GM21390 (cell line): ENCODE measurements at regions not wholly inside any gene's neighbourhood (a gene's known extent, or its start where the extent isn't known, plus 50 kb on each side); places are given as distances from the start of the nearest gene placed in this dataset.
"Not testable (repeated sequence)": the region's sequence is repeated elsewhere in the genome, so short reads cannot be mapped to it uniquely, and the experiment has no call there.

Experiments
- ATAC-seq: cut with Tn5 transposase; IDR thresholded peaks from one replicate; pipeline ENCODE4 v1.9.1; 2021; ENCODE audit not compliant: unreplicated experiment

- ATAC-seq: no peak
Measured at GRCh38 chr18:60888071-60888624, 445.1 kb upstream of the CDH20 start.

GRCh38 chr18:60889442-60889841 lies 443.8 kb upstream of the CDH20 start:
- no peak for ATAC-seq

GRCh38 chr18:60891936-60892335 lies 441.3 kb upstream of the CDH20 start:
- no peak for ATAC-seq

- ATAC-seq: no peak
Measured at GRCh38 chr18:60892441-60892840, 440.8 kb upstream of the CDH20 start.

- ATAC-seq: no peak
Measured at GRCh38 chr18:60892855-60893254, 440.4 kb upstream of the CDH20 start.

DNA sequence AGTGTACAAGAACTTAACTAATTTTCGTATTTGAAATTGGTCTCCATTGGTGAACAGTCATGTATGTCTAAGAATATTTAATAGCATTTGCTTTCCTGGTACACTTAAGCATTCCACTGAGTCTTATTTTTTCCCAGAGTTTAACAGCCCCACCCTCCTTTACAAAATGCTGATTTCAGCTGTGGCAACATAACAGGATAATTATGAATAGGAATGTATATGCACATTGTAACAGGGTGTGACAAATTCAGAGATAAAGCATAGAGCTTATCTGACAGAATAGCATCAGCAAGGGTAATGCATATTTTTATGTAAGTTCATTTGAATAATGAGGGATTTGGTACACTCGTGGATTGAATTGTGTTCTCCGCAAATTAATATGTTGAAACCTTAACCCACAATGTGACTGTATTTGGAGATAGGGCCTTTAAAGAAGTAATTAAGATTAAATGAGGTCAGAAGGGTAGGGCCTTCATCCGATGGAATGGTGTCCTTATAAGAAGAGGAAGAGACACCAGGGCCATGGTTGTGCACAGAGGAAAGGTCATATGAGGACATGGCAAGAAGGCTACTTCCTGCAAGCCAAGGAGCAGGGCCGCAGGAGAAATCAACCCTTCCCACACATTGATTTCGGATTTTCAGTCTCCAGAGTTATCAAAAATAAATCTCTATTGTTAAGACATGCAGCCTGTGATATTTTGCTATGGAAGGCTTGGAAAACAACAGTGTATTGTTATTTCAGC lies 439.7 kb upstream of the CDH20 start:
- ATAC-seq: no peak

DNA sequence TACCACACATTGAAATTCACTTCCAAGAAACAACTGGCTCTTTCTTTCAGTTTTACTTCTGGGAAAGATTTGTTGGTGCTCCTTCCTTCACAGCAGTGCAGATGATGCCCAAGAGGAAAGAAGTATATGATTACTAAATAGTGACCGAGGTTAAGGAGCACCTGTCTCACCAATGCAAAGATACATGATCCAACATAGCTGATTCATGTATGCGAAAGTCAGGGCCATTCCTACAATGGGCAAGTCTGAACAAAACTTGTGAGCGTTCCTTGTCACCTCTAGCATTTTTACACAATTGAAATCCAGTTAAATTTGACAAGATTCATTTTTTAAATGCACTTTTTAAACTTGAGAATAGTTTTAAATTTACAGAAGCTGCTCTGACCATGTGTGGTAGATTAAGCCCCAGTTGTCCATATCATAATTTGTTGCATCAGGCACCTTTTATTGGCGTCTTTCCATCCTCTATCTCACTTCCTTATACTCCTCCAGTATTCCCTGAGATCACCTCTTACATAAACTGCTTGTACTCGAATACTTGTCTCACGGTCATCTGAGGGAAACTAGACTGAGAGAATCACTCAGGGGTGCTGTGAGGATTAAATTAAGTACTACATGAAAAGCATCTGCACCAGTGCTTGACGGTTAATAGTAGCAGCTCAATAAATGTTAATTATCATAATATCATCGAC lies 438.8 kb upstream of the CDH20 start:
- ATAC-seq: no peak

GRCh38 chr18:60895181-60895580 lies 438.0 kb upstream of the CDH20 start:
- no peak for ATAC-seq

DNA sequence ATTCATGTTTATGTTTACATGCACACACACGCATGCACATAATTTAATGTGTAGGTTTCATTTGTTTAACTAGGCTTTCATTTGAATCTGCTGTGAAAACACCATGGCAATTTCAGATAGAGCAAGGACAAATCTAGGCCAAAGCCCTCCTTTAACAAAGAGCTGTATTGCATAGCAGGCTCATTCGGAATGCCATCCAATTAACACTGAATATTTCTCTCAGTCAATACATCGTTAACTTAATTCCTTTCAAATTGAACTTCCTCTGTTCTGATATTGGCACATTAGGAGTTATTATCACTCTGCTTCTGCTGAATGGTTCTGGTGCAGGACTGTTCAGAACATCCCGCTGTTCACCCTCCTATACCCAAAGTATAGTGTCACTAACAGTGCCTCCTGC lies 435.1 kb upstream of the CDH20 start:
- ATAC-seq: no peak

DNA sequence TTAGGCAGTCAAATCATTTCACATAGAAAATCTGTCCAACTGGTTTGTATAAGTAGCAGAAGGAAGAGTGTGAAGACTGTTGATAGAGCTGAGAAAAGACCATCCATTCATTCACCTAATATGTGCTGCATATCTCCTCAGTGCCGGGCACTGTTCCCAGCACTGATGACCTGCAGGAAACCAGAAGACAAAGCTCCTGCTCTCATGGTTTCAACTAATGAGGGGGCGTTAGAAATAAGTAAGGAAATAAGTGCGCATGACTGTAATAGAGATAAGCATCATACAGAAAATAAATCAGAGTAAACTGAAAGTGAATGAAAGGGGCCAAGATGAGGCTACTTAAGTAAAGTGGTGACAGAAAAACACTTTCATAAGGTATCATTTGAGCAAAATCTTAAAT lies 427.5 kb upstream of the CDH20 start:
- ATAC-seq: no peak

GRCh38 chr18:60910534-60910933 lies 422.7 kb upstream of the CDH20 start:
- ATAC-seq: no peak

- no peak for ATAC-seq
Measured at GRCh38 chr18:60911504-60911903, 421.7 kb upstream of the CDH20 start.

DNA sequence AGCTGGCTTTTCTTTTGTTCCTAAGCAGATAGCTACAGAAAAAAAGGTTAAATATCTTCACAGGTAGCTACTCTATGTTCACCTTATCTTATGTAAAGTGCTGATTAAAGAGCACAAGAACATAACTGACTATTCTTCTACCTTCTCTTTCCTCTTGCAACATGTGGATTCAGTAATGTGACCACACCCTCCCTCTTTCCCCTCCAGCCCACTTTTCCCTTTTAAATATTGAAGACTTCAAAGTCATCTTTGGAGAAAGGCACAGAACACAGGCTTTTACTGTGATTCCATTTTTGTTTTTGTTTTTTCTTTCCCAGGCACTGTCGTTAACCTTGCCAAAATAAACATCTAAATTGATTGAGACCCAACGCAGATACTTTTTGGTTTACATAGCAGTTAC lies 418.1 kb upstream of the CDH20 start:
- no peak for ATAC-seq

- ATAC-seq: not testable (repeated sequence)
Measured at GRCh38 chr18:60918862-60919261, 414.4 kb upstream of the CDH20 start.

DNA sequence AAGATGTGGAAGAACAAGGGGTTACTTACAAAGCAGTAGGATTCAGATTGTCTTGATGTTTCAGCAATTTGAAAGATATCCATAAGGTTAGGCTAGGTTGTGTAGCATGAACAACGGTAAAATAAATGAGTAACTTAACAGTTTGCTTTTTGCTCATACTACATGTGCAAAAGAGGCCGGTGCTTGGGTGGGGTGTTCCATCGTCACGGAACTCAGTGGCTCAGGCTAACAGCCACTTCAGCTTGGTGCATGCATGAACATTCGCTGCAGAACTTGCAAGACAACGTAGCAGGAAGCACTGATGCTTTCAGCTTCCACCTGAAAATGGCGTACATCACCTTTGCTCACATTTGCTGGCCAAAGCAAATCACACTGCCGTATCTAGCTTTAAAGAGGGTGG lies 407.3 kb upstream of the CDH20 start:
- ATAC-seq: no peak

GRCh38 chr18:60929966-60930365 lies 403.3 kb upstream of the CDH20 start:
- ATAC-seq: no peak

DNA sequence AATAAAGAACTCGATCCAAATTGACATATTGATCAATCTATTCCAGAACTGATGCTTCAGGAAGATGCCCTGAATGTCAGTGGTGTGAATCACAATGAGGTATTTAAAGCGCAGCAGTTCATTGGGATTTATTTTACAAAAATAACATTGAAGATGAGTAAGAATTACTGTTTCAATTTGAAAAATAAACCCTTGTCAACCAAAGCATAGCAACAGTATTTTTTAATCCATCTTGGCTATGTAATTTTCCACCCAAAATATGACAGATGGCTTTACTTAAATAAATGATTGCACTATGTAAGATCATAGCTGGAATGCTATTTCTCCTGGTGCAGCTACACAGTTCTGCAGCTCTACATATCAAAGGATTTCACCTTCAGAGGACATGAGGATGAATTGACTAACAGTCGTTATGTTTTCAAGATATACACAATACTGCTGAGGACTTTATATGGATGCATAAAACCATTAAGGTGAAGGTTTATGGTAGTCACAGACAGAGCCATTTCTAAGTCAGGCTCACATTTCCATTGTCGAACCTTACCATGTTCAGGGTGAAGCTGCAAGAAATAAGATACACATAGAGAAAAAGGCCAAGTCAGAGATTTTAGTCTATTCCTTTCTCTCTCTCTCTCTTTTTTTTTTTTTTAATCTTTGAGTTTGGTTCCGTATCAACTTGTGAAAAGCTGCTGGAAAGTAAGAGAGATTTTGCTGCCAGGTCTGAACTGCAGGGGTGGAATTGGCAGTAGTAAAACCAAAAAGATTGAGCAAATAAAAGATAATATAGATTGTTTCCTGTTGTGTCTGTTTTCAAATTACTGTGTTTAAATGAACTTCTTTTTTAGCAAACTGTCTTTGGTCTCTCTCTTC lies 398.0 kb upstream of the CDH20 start:
- ATAC-seq: no peak

DNA sequence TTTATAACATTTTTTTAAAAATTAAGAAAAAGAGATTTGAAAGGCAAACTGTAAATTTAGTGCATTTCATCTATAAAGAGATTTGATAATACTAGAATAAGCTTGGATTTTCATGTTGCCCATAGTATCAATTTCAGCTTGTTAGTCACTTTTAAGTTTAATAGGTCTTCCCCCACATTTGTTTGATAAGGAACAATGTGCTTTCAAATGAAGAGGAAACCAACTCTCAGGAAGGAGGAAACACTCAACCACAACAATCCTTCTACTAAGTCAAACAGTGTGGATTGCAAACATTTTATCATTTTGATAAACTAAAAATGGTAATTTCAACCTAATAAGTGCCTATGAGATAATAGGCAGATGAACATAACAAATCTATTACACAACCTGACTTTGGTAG lies 397.1 kb upstream of the CDH20 start:
- ATAC-seq: no peak

GRCh38 chr18:60943297-60943696 lies 389.9 kb upstream of the CDH20 start:
- ATAC-seq: no peak

GRCh38 chr18:60950634-60951033 lies 382.6 kb upstream of the CDH20 start:
- no peak for ATAC-seq

GRCh38 chr18:60951091-60951490 lies 382.1 kb upstream of the CDH20 start:
- no peak for ATAC-seq
